Stimulated activated naive CD8-positive, alpha-beta T cell treated with anti-CD3 and anti-CD28 coated beads, Interleukin-15, Interleukin-2, amounts not matched to agents 100 U/mL and 50 U/mL, for 24 hours (primary cell): ENCODE measurements at regions not wholly inside any gene's neighbourhood (a gene's known extent, or its start where the extent isn't known, plus 50 kb on each side); places are given as distances from the start of the nearest gene placed in this dataset.
A peak's percentile ranks its signal among the peaks of the same experiment; 100 is the strongest.

Source experiments
- ATAC-seq: fragments of 150-1000 bp; cut with Tn5 transposase; one replicate; pipeline ENCODE4 v1.10.0; 2021
- DNase-seq: peaks from one replicate; pipeline ENCODE4 v3.0.0; 2021

- DNase-seq, result no peak
- peak; percentile 66 for ATAC-seq
These were observed 390.8 kb downstream of the GJA1 start for GRCh38 chr6:121826156-121826810.

- no peak for DNase-seq
These were observed 392.9 kb downstream of the GJA1 start for GRCh38 chr6:121828146-121828886.

GRCh38 chr6:121830736-121831135, 395.3 kb downstream of the GJA1 start:
- ATAC-seq (no peak), DNase-seq (no peak)

More at GRCh38 chr6:121828146-121828886, 392.9 kb downstream of the GJA1 start:
- ATAC-seq, result no peak

GRCh38 chr6:121835662-121836061, 400.2 kb downstream of the GJA1 start:
- ATAC-seq, result no peak
- DNase-seq, result no peak

- ATAC-seq (no peak), DNase-seq (no peak)
These were observed 402.2 kb downstream of the GJA1 start for GRCh38 chr6:121837545-121838229.

- DNase-seq (peak; percentile 6), ATAC-seq (no peak)
These were observed 403.4 kb downstream of the GJA1 start for GRCh38 chr6:121838842-121839241.

- DNase-seq (no peak), ATAC-seq (no peak)
These were observed 404.4 kb downstream of the GJA1 start for GRCh38 chr6:121839896-121840295.

GRCh38 chr6:121844898-121845297, 409.5 kb downstream of the GJA1 start:
- ATAC-seq (no peak), DNase-seq (no peak)

GRCh38 chr6:121847806-121848522, 412.5 kb downstream of the GJA1 start:
- DNase-seq, result no peak
- ATAC-seq, result no peak

GRCh38 chr6:121848523-121849255, 413.2 kb downstream of the GJA1 start:
- no peak for DNase-seq
- no peak for ATAC-seq

GRCh38 chr6:121849477-121849876, 414.0 kb downstream of the GJA1 start:
- DNase-seq (peak; percentile 42), ATAC-seq (peak; percentile 67)

GRCh38 chr6:121851056-121851455, 415.6 kb downstream of the GJA1 start:
- DNase-seq, result no peak

GRCh38 chr6:121853686-121854085, 418.2 kb downstream of the GJA1 start:
- no peak for DNase-seq
- no peak for ATAC-seq

More at GRCh38 chr6:121851056-121851455, 415.6 kb downstream of the GJA1 start:
- no peak for ATAC-seq

GRCh38 chr6:121855521-121855920, 420.1 kb downstream of the GJA1 start:
- DNase-seq, result no peak
- ATAC-seq, result no peak

GRCh38 chr6:121856296-121856695, 420.9 kb downstream of the GJA1 start:
- ATAC-seq, result no peak
- no peak for DNase-seq

GRCh38 chr6:121857551-121857950, 422.1 kb downstream of the GJA1 start:
- DNase-seq, result no peak
- ATAC-seq, result no peak

GRCh38 chr6:121858310-121858709, 422.9 kb downstream of the GJA1 start:
- ATAC-seq, result no peak
- no peak for DNase-seq

- DNase-seq (no peak), ATAC-seq (no peak)
These were observed 423.5 kb downstream of the GJA1 start for GRCh38 chr6:121858986-121859385.

GRCh38 chr6:121865811-121866210, 430.4 kb downstream of the GJA1 start:
- DNase-seq (no peak), ATAC-seq (no peak)

- ATAC-seq (no peak), DNase-seq (no peak)
These were observed 431.6 kb downstream of the GJA1 start for GRCh38 chr6:121867095-121867494.

- DNase-seq (no peak), ATAC-seq (no peak)
These were observed 432.8 kb downstream of the GJA1 start for GRCh38 chr6:121868206-121868605.

GRCh38 chr6:121873595-121873994, 438.1 kb downstream of the GJA1 start:
- DNase-seq, result no peak
- ATAC-seq, result no peak
